ENCODE measurements at regions not wholly inside any gene's neighbourhood (a gene's known extent, or its start where the extent isn't known, plus 50 kb on each side); places are given as distances from the start of the nearest gene placed in this dataset.

DNA sequence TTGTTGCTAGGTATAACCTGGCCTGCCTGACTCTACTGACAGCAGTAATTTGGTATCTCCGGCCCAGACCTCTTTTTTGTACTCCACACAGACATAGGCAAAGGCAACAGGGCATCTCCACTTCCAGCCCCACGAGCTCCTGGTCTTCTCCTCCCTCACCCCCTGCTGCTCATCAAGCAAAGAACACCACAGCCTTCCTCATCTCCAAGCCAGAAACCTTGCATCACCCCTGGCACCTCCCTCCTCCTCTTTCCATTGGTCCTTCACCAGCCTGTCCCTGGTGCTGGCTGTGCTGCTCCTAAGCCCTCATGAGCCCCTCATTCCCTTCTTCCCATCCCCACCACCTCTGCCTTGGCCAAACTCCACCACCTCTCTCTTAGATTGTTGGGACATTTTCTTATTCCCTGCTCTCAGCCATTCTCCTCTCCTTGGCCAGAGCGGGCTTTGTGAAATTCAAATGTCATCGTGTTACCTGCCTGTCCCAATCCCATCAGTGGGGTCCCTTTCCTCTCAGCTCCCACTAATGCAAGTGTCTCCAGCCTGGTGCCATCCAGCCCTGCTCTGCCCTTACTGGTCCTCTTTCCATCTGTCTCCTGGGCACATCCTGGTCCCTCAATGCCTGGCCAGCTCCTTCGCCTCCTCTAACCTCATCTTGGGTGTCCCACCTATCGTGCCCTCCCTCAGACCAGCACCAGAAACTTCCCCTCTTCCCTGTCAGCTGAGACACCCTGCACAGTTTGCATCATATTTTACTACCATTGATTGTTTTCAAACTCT, 77.4 kb downstream of the INHBB start:
- DNase-seq (ENCODE audit: low spot score), result no peak
- POLR2A ChIA-PET (ENCODE audit: low non-redundant PET), result no interaction called here
- TF ChIP-seq, protein P1, sequence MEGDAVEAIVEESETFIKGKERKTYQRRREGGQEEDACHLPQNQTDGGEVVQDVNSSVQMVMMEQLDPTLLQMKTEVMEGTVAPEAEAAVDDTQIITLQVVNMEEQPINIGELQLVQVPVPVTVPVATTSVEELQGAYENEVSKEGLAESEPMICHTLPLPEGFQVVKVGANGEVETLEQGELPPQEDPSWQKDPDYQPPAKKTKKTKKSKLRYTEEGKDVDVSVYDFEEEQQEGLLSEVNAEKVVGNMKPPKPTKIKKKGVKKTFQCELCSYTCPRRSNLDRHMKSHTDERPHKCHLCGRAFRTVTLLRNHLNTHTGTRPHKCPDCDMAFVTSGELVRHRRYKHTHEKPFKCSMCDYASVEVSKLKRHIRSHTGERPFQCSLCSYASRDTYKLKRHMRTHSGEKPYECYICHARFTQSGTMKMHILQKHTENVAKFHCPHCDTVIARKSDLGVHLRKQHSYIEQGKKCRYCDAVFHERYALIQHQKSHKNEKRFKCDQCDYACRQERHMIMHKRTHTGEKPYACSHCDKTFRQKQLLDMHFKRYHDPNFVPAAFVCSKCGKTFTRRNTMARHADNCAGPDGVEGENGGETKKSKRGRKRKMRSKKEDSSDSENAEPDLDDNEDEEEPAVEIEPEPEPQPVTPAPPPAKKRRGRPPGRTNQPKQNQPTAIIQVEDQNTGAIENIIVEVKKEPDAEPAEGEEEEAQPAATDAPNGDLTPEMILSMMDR (conservative IDR thresholded peaks at IDR 0.05; ENCODE audit: low read depth), result no peak
- CTCF ChIA-PET, result interaction anchor here (0.6 kb wide), 1 partner anchor 130 kb away, joined by 3 read pairs; no protein-coding TSS in a partner anchor
- H3K27ac ChIP-seq, result no peak overlapping the region

DNA sequence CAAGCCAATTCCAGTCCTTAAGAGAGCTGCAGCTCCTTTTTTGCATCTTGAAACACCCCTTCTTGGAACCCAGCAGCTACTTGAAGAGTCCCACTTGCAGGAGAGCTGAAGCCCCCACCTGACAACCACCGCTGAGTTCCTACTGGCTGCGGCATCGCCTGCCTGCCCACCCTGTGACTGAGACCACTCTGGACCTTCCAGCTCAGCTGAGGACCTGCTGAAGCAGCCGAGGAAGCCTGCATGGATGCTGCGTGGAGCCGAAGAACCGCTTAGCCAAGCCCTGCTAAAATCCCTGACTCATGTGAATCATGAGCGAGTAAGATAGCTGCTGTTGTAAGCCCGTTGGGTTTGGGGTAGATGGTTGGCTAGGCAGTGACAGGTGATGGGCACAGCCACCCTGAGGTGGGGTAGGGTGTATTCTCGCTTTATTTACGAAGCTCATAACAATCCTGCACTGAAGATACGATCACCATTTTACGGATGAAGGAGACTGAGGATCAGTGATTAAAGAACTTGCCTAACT, 78.4 kb downstream of the INHBB start:
- TF ChIP-seq, protein P1 (conservative IDR thresholded peaks at IDR 0.05; ENCODE audit: low read depth), result no peak
- CTCF ChIA-PET, result interaction anchor here (0.8 kb wide), 1 partner anchor 533 kb away, joined by 3 read pairs; no protein-coding TSS in a partner anchor
- DNase-seq (ENCODE audit: low spot score), result no peak
- POLR2A ChIA-PET (ENCODE audit: low non-redundant PET), result no interaction called here
- H3K27ac ChIP-seq, result no peak overlapping the region

DNA sequence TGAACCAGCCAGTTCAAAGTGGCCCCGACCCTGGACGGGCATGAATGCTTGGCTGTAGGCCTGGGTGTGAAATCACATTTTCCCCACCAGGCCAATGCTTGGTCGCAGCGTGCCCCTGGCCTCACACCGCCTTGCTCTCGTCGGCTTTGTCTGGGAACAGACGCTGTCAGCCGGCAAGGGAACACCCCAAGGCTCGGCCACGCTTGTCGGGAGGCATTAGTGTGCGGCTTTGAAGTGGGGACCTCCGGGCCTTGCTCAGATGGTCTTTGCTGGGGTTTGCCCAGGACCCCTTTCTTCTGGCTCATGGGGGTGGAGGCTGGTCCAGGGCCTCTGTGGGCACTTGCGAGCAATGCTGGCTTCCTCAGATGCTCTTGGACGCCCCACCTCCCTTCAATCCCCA, 79.1 kb downstream of the INHBB start:
- H3K27ac ChIP-seq, result no peak overlapping the region
- CTCF ChIA-PET, result no interaction called here
- TF ChIP-seq, protein P1 (conservative IDR thresholded peaks at IDR 0.05; ENCODE audit: low read depth), result no peak
- POLR2A ChIA-PET (ENCODE audit: low non-redundant PET), result no interaction called here
- no peak for DNase-seq (ENCODE audit: low spot score)

DNA sequence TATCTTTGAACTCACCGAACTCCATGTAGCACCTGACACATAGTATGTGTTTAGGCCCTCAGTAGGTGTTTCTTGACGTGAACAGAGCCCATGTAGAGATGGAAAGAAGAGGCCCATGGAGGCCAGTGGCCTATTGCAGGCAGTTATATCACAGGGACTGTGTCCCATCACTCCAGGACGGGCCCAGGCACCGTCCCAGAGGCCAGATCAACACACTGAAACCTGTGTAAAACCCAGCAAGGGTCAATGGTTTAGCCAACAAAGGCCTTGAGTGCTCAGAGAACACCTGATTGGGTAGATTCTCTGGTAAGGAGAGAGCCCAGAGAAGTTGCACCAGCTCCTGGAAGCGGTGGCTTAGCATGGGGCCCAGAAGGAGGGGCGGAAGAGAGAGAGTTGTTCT, 82.8 kb downstream of the INHBB start:
- no peak for DNase-seq (ENCODE audit: low spot score)
- TF ChIP-seq, protein P1 (conservative IDR thresholded peaks at IDR 0.05; ENCODE audit: low read depth), result no peak
- no peak overlapping the region for H3K27ac ChIP-seq
- ChIA-PET POLR2A (ENCODE audit: low non-redundant PET) (no interaction called here), CTCF (no interaction called here)

DNA sequence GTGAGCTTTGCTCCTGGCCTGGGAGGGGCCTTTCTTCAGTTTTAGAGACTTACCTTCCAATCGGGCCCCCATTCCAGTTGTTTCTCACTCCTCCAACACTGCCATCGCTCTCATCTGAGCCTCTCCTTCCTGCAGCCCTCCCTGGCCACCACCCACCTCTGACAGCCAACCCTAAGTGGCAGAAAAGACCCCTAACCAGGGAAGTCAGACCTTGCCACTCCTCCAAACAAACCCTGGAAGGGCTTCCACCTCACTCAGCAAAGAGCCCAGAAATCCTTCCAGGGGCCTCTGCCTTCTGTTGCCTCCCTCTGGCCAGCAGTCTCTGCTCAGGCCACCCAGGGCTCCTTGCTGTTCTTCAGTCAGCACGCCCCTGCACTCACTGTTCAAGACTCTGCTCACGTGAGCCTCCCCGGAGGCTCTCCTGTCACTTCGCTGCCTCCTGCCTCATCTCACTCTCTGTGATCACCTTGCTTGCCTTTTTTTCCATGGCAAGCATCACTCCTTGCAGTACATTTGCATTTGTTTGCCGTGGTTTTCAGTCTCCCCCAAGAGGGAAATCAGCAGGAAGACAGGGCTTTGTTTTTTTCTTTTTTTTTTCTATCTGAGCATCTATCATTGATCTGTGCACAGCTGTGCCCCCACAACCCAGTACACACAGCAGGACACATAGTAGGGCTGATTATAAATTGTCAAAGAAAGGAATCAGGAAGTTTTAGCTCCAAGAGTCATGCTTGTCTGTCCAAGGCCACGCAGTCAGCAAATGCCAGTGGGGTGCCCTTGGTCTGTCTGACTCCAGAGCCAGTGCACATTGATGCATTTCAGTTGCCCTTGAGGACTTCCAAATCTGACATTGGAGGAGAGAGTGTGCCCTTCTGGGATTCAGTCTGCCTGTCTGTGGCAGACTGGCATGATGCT, 83.9 kb downstream of the INHBB start:
- no peak overlapping the region for H3K27ac ChIP-seq
- TF ChIP-seq, protein P1 (conservative IDR thresholded peaks at IDR 0.05; ENCODE audit: low read depth), result no peak
- ChIA-PET POLR2A (ENCODE audit: low non-redundant PET) (no interaction called here), CTCF (no interaction called here)
- no peak for DNase-seq (ENCODE audit: low spot score)

DNA sequence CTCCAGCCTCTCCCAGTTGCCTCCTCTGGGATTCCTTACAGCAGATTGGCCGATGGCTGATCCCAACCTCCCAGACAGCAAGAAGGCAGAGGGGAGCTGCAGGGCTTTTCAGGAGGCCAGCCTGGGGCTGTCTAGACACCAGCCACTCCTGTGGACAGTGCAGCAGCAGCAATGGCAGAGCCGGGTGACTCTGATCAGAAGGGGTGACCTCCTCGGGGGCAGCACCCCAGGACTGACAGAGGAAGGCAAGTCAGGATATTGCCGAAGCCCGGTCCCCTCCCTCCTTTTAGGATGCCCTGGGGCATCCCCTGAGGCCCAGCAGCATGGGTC, 84.5 kb downstream of the INHBB start:
- DNase-seq (ENCODE audit: low spot score), result no peak
- ChIA-PET CTCF (no interaction called here), POLR2A (ENCODE audit: low non-redundant PET) (no interaction called here)
- TF ChIP-seq, protein P1 (conservative IDR thresholded peaks at IDR 0.05; ENCODE audit: low read depth), result no peak
- no peak overlapping the region for H3K27ac ChIP-seq
